ENCODE measurements at regions not wholly inside any gene's neighbourhood (a gene's known extent, or its start where the extent isn't known, plus 50 kb on each side); places are given as distances from the start of the nearest gene placed in this dataset.

- no peak for DNase-seq
- intact Hi-C loops (cut with DNase I) = no loop called here
These were observed 285.1 kb downstream of the SH3GL2 start for GRCh38 chr9:17863924-17864323.

DNA sequence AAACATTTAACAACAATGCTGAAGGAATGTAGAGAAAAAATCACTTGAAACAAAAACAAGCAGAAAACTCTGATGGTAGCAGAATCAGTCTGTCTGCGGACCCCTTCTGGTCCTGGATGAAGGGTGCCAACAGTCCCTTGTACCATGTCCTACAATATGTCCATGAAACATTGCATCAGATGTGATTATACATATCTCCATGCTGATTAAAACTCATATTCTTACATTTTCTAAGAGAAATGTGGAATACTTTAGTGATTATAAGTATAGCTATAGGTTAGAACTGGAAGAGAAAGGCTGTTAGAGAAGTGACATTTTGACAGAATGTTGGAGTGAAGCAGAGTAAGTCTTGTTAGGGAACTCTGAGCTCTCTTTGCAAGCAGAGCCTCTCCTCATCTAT is 286.1 kb downstream of the SH3GL2 start:
- Histone ChIP-seq H3K27ac (no peak overlapping the region), H3K27me3 (no peaks in the 10 kb centered on the region), H3K9me3 (no peaks in the 10 kb centered on the region), H3K4me1 (no peaks in the 10 kb centered on the region), H3K36me3 (no peaks in the 10 kb centered on the region), H3K4me3 (no peak overlapping the region)
- WGBS, 2 donors = 77 to 96% methylated on average over 1 of the region's 1 CpG
- no peak for TF ChIP-seq POLR2A (IDR thresholded peaks at IDR 0.05)
- TF ChIP-seq, protein P1, sequence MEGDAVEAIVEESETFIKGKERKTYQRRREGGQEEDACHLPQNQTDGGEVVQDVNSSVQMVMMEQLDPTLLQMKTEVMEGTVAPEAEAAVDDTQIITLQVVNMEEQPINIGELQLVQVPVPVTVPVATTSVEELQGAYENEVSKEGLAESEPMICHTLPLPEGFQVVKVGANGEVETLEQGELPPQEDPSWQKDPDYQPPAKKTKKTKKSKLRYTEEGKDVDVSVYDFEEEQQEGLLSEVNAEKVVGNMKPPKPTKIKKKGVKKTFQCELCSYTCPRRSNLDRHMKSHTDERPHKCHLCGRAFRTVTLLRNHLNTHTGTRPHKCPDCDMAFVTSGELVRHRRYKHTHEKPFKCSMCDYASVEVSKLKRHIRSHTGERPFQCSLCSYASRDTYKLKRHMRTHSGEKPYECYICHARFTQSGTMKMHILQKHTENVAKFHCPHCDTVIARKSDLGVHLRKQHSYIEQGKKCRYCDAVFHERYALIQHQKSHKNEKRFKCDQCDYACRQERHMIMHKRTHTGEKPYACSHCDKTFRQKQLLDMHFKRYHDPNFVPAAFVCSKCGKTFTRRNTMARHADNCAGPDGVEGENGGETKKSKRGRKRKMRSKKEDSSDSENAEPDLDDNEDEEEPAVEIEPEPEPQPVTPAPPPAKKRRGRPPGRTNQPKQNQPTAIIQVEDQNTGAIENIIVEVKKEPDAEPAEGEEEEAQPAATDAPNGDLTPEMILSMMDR (IDR thresholded peaks at IDR 0.05) = no peak
- intact Hi-C loops (cut with DNase I) = no loop called here
- no peak for DNase-seq

More at GRCh38 chr9:17863924-17864323, 285.1 kb downstream of the SH3GL2 start:
- Histone ChIP-seq H3K27ac (no peak overlapping the region), H3K36me3 (no peaks in the 10 kb centered on the region), H3K4me3 (no peak overlapping the region), H3K4me1 (no peaks in the 10 kb centered on the region), H3K9me3 (no peaks in the 10 kb centered on the region), H3K27me3 (no peaks in the 10 kb centered on the region)
- no peak for TF ChIP-seq POLR2A (IDR thresholded peaks at IDR 0.05)
- TF ChIP-seq, protein P1 (IDR thresholded peaks at IDR 0.05) = no peak

GRCh38 chr9:17865881-17866280 is 287.0 kb downstream of the SH3GL2 start:
- DNase-seq = no peak

GRCh38 chr9:17870722-17871121 is 291.9 kb downstream of the SH3GL2 start:
- Histone ChIP-seq H3K4me1 (no peaks in the 10 kb centered on the region), H3K27me3 (no peaks in the 10 kb centered on the region), H3K4me3 (no peak overlapping the region), H3K9me3 (no peaks in the 10 kb centered on the region), H3K36me3 (no peaks in the 10 kb centered on the region), H3K27ac (no peak overlapping the region)
- intact Hi-C loops (cut with DNase I) = no loop called here
- TF ChIP-seq, protein P1 (IDR thresholded peaks at IDR 0.05) = no peak
- TF ChIP-seq POLR2A (IDR thresholded peaks at IDR 0.05) = no peak
- WGBS, 2 donors = 55 to 78% methylated on average over 2 of the region's 2 CpGs
- DNase-seq = no peak

More at GRCh38 chr9:17865881-17866280, 287.0 kb downstream of the SH3GL2 start:
- intact Hi-C loops (cut with DNase I) = no loop called here
- H3K36me3 ChIP-seq = no peaks in the 10 kb centered on the region
- no peak overlapping the region for H3K27ac ChIP-seq
- H3K9me3 ChIP-seq = no peaks in the 10 kb centered on the region
- H3K4me1 ChIP-seq = no peaks in the 10 kb centered on the region
- no peaks in the 10 kb centered on the region for H3K27me3 ChIP-seq
- TF ChIP-seq POLR2A (IDR thresholded peaks at IDR 0.05) = no peak
- TF ChIP-seq, protein P1 (IDR thresholded peaks at IDR 0.05) = no peak
- WGBS, 2 donors = 25% methylated on average over 1 of the region's 1 CpG; no CpG with 5 or more reads in 1 of the 2 donors
- H3K4me3 ChIP-seq = no peak overlapping the region

DNA sequence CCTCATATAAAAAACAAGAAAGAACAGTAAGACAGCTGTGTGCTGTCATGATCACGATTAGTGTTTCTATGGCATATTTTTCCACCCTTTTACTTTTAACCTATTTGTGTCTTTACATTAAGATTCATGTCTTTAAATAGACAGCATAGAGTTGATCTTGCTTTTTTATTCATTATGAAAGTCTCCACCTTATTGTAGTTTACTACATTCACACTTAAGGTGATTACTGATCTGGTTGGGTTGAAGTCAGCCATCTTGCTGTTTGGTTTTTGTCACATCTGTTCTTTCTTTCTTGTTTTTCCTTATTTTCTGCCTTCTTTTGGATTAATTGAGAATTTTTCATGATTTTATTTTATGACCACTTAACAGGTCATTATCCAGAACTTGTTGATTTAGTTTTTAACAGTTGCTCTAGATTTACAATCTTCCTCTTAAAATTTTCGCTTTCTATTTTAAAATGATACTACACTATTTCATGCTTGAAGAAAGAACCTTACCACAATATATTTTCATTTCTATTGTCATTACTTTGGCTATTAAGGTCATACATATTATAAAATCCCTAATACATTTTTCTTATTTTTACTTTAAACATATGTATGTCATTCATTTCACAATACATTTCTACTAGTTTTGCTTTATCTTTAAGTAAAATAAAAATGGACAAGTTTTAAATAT is 292.5 kb downstream of the SH3GL2 start:
- TF ChIP-seq, protein P1 (IDR thresholded peaks at IDR 0.05) = no peak
- no peak for TF ChIP-seq POLR2A (IDR thresholded peaks at IDR 0.05)
- Histone ChIP-seq H3K27ac (no peak overlapping the region), H3K4me3 (no peak overlapping the region), H3K36me3 (no peaks in the 10 kb centered on the region), H3K4me1 (no peaks in the 10 kb centered on the region), H3K27me3 (no peaks in the 10 kb centered on the region), H3K9me3 (no peaks in the 10 kb centered on the region)
- intact Hi-C loops (cut with DNase I) = no loop called here
- no peak for DNase-seq
- 66 to 68% methylated on average over 2 of the region's 2 CpGs for WGBS, 2 donors

Measured in esophagus squamous epithelium (tissue), 5 donors.